Ishikawa (cell line): ENCODE measurements at regions not wholly inside any gene's neighbourhood (a gene's known extent, or its start where the extent isn't known, plus 50 kb on each side); places are given as distances from the start of the nearest gene placed in this dataset.

ENCODE experiments used
- CEBPB ChIP-seq: IDR thresholded peaks from 2 replicates; pipeline ENCODE4 v1.6.1; 2012
- TCF12 ChIP-seq: IDR thresholded peaks from 2 replicates; pipeline ENCODE4 v1.6.1; 2012; ENCODE audit warnings: low read depth
- TF ChIP-seq, protein P1 (sequence below): IDR thresholded peaks from 2 replicates; pipeline ENCODE4 v1.6.1; 2012

DNA sequence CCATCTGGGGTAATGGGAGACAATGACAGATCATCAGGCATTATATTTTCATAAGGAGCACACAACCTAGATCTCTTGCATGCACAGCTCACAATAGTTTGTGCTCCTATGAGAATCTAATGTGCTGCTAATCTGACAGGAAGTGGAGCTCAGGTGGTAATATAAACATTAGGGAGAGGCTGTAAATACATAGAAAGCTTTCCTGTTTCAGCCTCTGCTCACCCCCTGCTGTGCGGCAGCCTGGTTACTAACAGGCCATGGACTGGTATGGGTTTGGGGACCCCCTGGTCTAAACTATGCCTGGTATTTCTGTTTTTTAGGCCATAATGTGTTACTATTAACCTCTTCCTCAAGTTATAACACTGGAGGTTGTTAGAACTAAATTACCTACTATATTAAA is 1373.7 kb downstream of the LRFN5 start:
- TF ChIP-seq, protein P1, sequence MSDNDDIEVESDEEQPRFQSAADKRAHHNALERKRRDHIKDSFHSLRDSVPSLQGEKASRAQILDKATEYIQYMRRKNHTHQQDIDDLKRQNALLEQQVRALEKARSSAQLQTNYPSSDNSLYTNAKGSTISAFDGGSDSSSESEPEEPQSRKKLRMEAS = no peak
- TF ChIP-seq CEBPB = no peak
- no peak for TF ChIP-seq TCF12
